ENCODE measurements at regions not wholly inside any gene's neighbourhood (a gene's known extent, or its start where the extent isn't known, plus 50 kb on each side); places are given as distances from the start of the nearest gene placed in this dataset.
"Not testable (repeated sequence)": the region's sequence is repeated elsewhere in the genome, so short reads cannot be mapped to it uniquely, and the experiment has no call there.

GRCh38 chr14:25464078-25464477, 414.1 kb upstream of the STXBP6 start:
- DNase-seq (ENCODE audit: low read depth, low spot score), result no peak
- ChIA-PET POLR2A (no interaction called here), CTCF (no interaction called here)
- no peak overlapping the region for H3K4me3 ChIP-seq (ENCODE audit: low read depth, low read length)
- TF ChIP-seq CTCF (IDR thresholded peaks at IDR 0.05; ENCODE audit: insufficient read depth, low read length, missing control alignments), result no peak

GRCh38 chr14:25463480-25463879, 413.5 kb upstream of the STXBP6 start:
- ChIA-PET CTCF (no interaction called here), POLR2A (no interaction called here)
- H3K4me3 ChIP-seq (ENCODE audit: low read depth, low read length), result no peak overlapping the region
- DNase-seq (ENCODE audit: low read depth, low spot score), result no peak
- TF ChIP-seq CTCF (IDR thresholded peaks at IDR 0.05; ENCODE audit: insufficient read depth, low read length, missing control alignments), result no peak

- CTCF ChIA-PET, result no interaction called here
- no peak for DNase-seq (ENCODE audit: low read depth, low spot score)
- POLR2A ChIA-PET, result no interaction called here
- no peak overlapping the region for H3K4me3 ChIP-seq (ENCODE audit: low read depth, low read length)
- no peak for TF ChIP-seq CTCF (IDR thresholded peaks at IDR 0.05; ENCODE audit: insufficient read depth, low read length, missing control alignments)
Measured at GRCh38 chr14:25461780-25462179, 411.8 kb upstream of the STXBP6 start.

GRCh38 chr14:25444381-25444780, 394.4 kb upstream of the STXBP6 start:
- ChIA-PET CTCF (no interaction called here), POLR2A (interaction anchor here (0.7 kb wide), 1 partner anchor 732 kb away, joined by 3 read pairs; no protein-coding TSS in a partner anchor)
- H3K4me3 ChIP-seq (ENCODE audit: low read depth, low read length), result no peak overlapping the region
- TF ChIP-seq CTCF (IDR thresholded peaks at IDR 0.05; ENCODE audit: insufficient read depth, low read length, missing control alignments), result no peak
- DNase-seq (ENCODE audit: low read depth, low spot score), result no peak

GRCh38 chr14:25440382-25440781, 390.4 kb upstream of the STXBP6 start:
- H3K4me3 ChIP-seq (ENCODE audit: low read depth, low read length); DNase-seq (ENCODE audit: low read depth, low spot score); CTCF ChIA-PET; POLR2A ChIA-PET: not testable (repeated sequence)

GRCh38 chr14:25436906-25437305, 387.0 kb upstream of the STXBP6 start:
- no peak for DNase-seq (ENCODE audit: low read depth, low spot score)
- CTCF ChIA-PET, result no interaction called here
- no peak for TF ChIP-seq CTCF (IDR thresholded peaks at IDR 0.05; ENCODE audit: insufficient read depth, low read length, missing control alignments)
- POLR2A ChIA-PET, result no interaction called here
- no peak overlapping the region for H3K4me3 ChIP-seq (ENCODE audit: low read depth, low read length)

GRCh38 chr14:25436288-25436875, 386.4 kb upstream of the STXBP6 start:
- no peak overlapping the region for H3K4me3 ChIP-seq (ENCODE audit: low read depth, low read length)
- ChIA-PET CTCF (no interaction called here), POLR2A (no interaction called here)
- TF ChIP-seq CTCF (IDR thresholded peaks at IDR 0.05; ENCODE audit: insufficient read depth, low read length, missing control alignments), result no peak
- DNase-seq (ENCODE audit: low read depth, low spot score), result no peak

Measured in AG04449 (cell line).